GM12873 (cell line): ENCODE measurements at regions not wholly inside any gene's neighbourhood (a gene's known extent, or its start where the extent isn't known, plus 50 kb on each side); places are given as distances from the start of the nearest gene placed in this dataset.

Source experiments
- CTCF ChIP-seq: IDR thresholded peaks from 2 replicates; pipeline ENCODE4 v1.5.1; 2012; ENCODE audit warnings: low read depth, mild to moderate bottlenecking, moderate library complexity, low read length, control low read depth; ENCODE audit not compliant: insufficient read depth; ENCODE audit errors: missing control alignments

- no peak for TF ChIP-seq CTCF
These were observed 365.2 kb upstream of the MYT1L start for GRCh38 chr2:2696325-2696724.

GRCh38 chr2:2694746-2695145, 363.7 kb upstream of the MYT1L start:
- no peak for TF ChIP-seq CTCF

- no peak for TF ChIP-seq CTCF
These were observed 361.7 kb upstream of the MYT1L start for GRCh38 chr2:2692599-2693389.

- TF ChIP-seq CTCF: no peak
These were observed 360.3 kb upstream of the MYT1L start for GRCh38 chr2:2691419-2691818.

- TF ChIP-seq CTCF: no peak
These were observed 359.9 kb upstream of the MYT1L start for GRCh38 chr2:2690985-2691384.

- TF ChIP-seq CTCF: no peak
These were observed 358.2 kb upstream of the MYT1L start for GRCh38 chr2:2689306-2689705.

- no peak for TF ChIP-seq CTCF
These were observed 357.2 kb upstream of the MYT1L start for GRCh38 chr2:2688254-2688653.
